HG03139 (cell line): ENCODE measurements at regions not wholly inside any gene's neighbourhood (a gene's known extent, or its start where the extent isn't known, plus 50 kb on each side); places are given as distances from the start of the nearest gene placed in this dataset.
"Not testable (repeated sequence)": the region's sequence is repeated elsewhere in the genome, so short reads cannot be mapped to it uniquely, and the experiment has no call there.

Experiments
- ATAC-seq: cut with Tn5 transposase; IDR thresholded peaks from one replicate; pipeline ENCODE4 v1.9.1; 2021; ENCODE audit not compliant: unreplicated experiment

GRCh38 chr11:42417691-42418090, 894.1 kb upstream of the API5 start:
- ATAC-seq = no peak

- ATAC-seq = no peak
Measured at GRCh38 chr11:42422090-42422489, 889.7 kb upstream of the API5 start.

- not testable (repeated sequence) for ATAC-seq
Measured at GRCh38 chr11:42434911-42435310, 876.9 kb upstream of the API5 start.

- no peak for ATAC-seq
Measured at GRCh38 chr11:42444406-42444805, 867.4 kb upstream of the API5 start.

- ATAC-seq = no peak
Measured at GRCh38 chr11:42462558-42463310, 849.1 kb upstream of the API5 start.

GRCh38 chr11:42465623-42466022, 846.2 kb upstream of the API5 start:
- no peak for ATAC-seq

- ATAC-seq = no peak
Measured at GRCh38 chr11:42473106-42473505, 838.7 kb upstream of the API5 start.

GRCh38 chr11:42482822-42483221, 829.0 kb upstream of the API5 start:
- no peak for ATAC-seq

- no peak for ATAC-seq
Measured at GRCh38 chr11:42490506-42490905, 821.3 kb upstream of the API5 start.

- ATAC-seq = no peak
Measured at GRCh38 chr11:42494459-42494858, 817.3 kb upstream of the API5 start.

GRCh38 chr11:42498971-42499370, 812.8 kb upstream of the API5 start:
- no peak for ATAC-seq

- ATAC-seq = no peak
Measured at GRCh38 chr11:42502151-42502550, 809.6 kb upstream of the API5 start.

GRCh38 chr11:42521994-42522393, 789.8 kb upstream of the API5 start:
- ATAC-seq = no peak

- peak; percentile 84 for ATAC-seq
Measured at GRCh38 chr11:42524534-42525227, 787.1 kb upstream of the API5 start.

- ATAC-seq = no peak
Measured at GRCh38 chr11:42526426-42526825, 785.4 kb upstream of the API5 start.

- ATAC-seq = no peak
Measured at GRCh38 chr11:42528471-42528870, 783.3 kb upstream of the API5 start.

- no peak for ATAC-seq
Measured at GRCh38 chr11:42528911-42529310, 782.9 kb upstream of the API5 start.

- no peak for ATAC-seq
Measured at GRCh38 chr11:42536611-42537360, 775.0 kb upstream of the API5 start.

GRCh38 chr11:42542336-42542735, 769.5 kb upstream of the API5 start:
- ATAC-seq = no peak

GRCh38 chr11:42543844-42544419, 767.9 kb upstream of the API5 start:
- no peak for ATAC-seq

GRCh38 chr11:42544726-42545125, 767.1 kb upstream of the API5 start:
- no peak for ATAC-seq

GRCh38 chr11:42545954-42546353, 765.8 kb upstream of the API5 start:
- ATAC-seq = no peak
